NCI-H128 (cell line): ENCODE measurements at regions not wholly inside any gene's neighbourhood (a gene's known extent, or its start where the extent isn't known, plus 50 kb on each side); places are given as distances from the start of the nearest gene placed in this dataset.

ENCODE experiments used
- DNase-seq: peaks from one replicate; lab custom pipeline; 2025; ENCODE audit not compliant: unreplicated experiment; lab: John Stamatoyannopoulos, UW

GRCh38 chr9:99431103-99431502, 209.0 kb downstream of the SEC61B start:
- no peak for DNase-seq

GRCh38 chr9:99432075-99432474, 210.0 kb downstream of the SEC61B start:
- DNase-seq, result no peak

GRCh38 chr9:99433095-99433494, 211.0 kb downstream of the SEC61B start:
- DNase-seq, result no peak

- DNase-seq, result no peak
These were observed 211.5 kb downstream of the SEC61B start for GRCh38 chr9:99433555-99433954.

- no peak for DNase-seq
These were observed 214.5 kb downstream of the SEC61B start for GRCh38 chr9:99436616-99437015.

- DNase-seq, result no peak
These were observed 215.1 kb downstream of the SEC61B start for GRCh38 chr9:99437145-99437544.

- no peak for DNase-seq
These were observed 216.5 kb downstream of the SEC61B start for GRCh38 chr9:99438596-99438995.

GRCh38 chr9:99441829-99442228, 219.7 kb downstream of the SEC61B start:
- no peak for DNase-seq

- no peak for DNase-seq
These were observed 223.3 kb downstream of the SEC61B start for GRCh38 chr9:99445371-99445891.

GRCh38 chr9:99445920-99446319, 223.8 kb downstream of the SEC61B start:
- no peak for DNase-seq

GRCh38 chr9:99447951-99448350, 225.9 kb downstream of the SEC61B start:
- no peak for DNase-seq

GRCh38 chr9:99449726-99450125, 227.6 kb downstream of the SEC61B start:
- no peak for DNase-seq

- no peak for DNase-seq
These were observed 229.1 kb downstream of the SEC61B start for GRCh38 chr9:99451112-99451606.

GRCh38 chr9:99457406-99457805, 235.3 kb downstream of the SEC61B start:
- no peak for DNase-seq

GRCh38 chr9:99457981-99458380, 235.9 kb downstream of the SEC61B start:
- DNase-seq, result no peak

- DNase-seq, result no peak
These were observed 237.8 kb downstream of the SEC61B start for GRCh38 chr9:99459919-99460318.

- no peak for DNase-seq
These were observed 241.0 kb downstream of the SEC61B start for GRCh38 chr9:99463131-99463530.

GRCh38 chr9:99464568-99464967, 242.5 kb downstream of the SEC61B start:
- DNase-seq, result no peak

- no peak for DNase-seq
These were observed 243.3 kb downstream of the SEC61B start for GRCh38 chr9:99465231-99465907.

GRCh38 chr9:99466104-99466503, 244.0 kb downstream of the SEC61B start:
- no peak for DNase-seq

GRCh38 chr9:99466781-99467180, 244.7 kb downstream of the SEC61B start:
- DNase-seq, result no peak

GRCh38 chr9:99471033-99471432, 249.0 kb downstream of the SEC61B start:
- DNase-seq, result no peak
